GM23338 (cell line): ENCODE measurements at regions not wholly inside any gene's neighbourhood (a gene's known extent, or its start where the extent isn't known, plus 50 kb on each side); places are given as distances from the start of the nearest gene placed in this dataset.

ENCODE experiments used
- ATAC-seq: fragments of 200-7000 bp; cut with Tn5 transposase; 3 replicates; pipeline ENCODE4 v1.9.1; 2020
- DNase-seq: peaks from one replicate; pipeline ENCODE4 v3.0.0-alpha.2; 2015; ENCODE audit warnings: low spot score
- H2AFZ ChIP-seq: fragments of 200-600 bp; sonication (generic); 2 replicates; pipeline ENCODE4 v1.8.0; 2016; ENCODE audit warnings: antibody characterized with exemption, mild to moderate bottlenecking, moderate library complexity
- H3F3A ChIP-seq: fragments of 200-600 bp; sonication (generic); replicated peaks from 2 replicates; pipeline ENCODE4 v1.8.0; 2017; ENCODE audit warnings: antibody characterized with exemption, mixed run types, low read depth
- H3K27ac ChIP-seq: fragments of 200-600 bp; sonication (generic); 2 replicates; pipeline ENCODE4 v1.6.1; 2016; ENCODE audit warnings: low read depth
- H3K27me3 ChIP-seq: fragments of 200-600 bp; sonication (generic); 2 replicates; pipeline ENCODE4 v1.8.0; 2016; ENCODE audit warnings: mild to moderate bottlenecking, mixed run types, moderate library complexity; ENCODE audit not compliant: insufficient read depth
- H3K36me3 ChIP-seq: fragments of 200-600 bp; sonication (generic); 2 replicates; pipeline ENCODE4 v1.8.0; 2016; ENCODE audit warnings: mild to moderate bottlenecking; ENCODE audit not compliant: insufficient read depth
- H3K4me1 ChIP-seq: fragments of 200-600 bp; sonication (generic); 2 replicates; pipeline ENCODE4 v1.8.0; 2016; ENCODE audit warnings: mild to moderate bottlenecking, moderate library complexity; ENCODE audit not compliant: insufficient read depth
- H3K4me2 ChIP-seq: fragments of 200-600 bp; sonication (generic); 2 replicates; pipeline ENCODE4 v1.7.1; 2017; ENCODE audit warnings: mixed run types
- H3K4me3 ChIP-seq: fragments of 200-600 bp; sonication (generic); 2 replicates; pipeline ENCODE4 v1.6.1; 2016; ENCODE audit warnings: mixed run types
- H3K79me2 ChIP-seq: fragments of 200-600 bp; sonication (generic); replicated peaks from 2 replicates; pipeline ENCODE4 v1.8.0; 2017; ENCODE audit warnings: mild to moderate bottlenecking; ENCODE audit not compliant: insufficient read depth
- H3K9me2 ChIP-seq: fragments of 200-600 bp; sonication (generic); 2 replicates; pipeline ENCODE4 v1.8.0; 2017; ENCODE audit not compliant: insufficient read depth
- H4K20me1 ChIP-seq: fragments of 200-600 bp; sonication (generic); replicated peaks from 2 replicates; pipeline ENCODE4 v1.8.0; 2017; ENCODE audit warnings: mild to moderate bottlenecking; ENCODE audit not compliant: insufficient read depth
- H3K27ac Mint-ChIP-seq: 2 replicates; pipeline ENCODE4 v1.8.0; 2020; ENCODE audit warnings: inconsistent platforms, mild to moderate bottlenecking, moderate library complexity, mixed read lengths
- H3K27me3 Mint-ChIP-seq: 3 replicates; pipeline ENCODE4 v1.8.0; 2022; ENCODE audit warnings: low read depth, mild to moderate bottlenecking, moderate library complexity, mixed read lengths, inconsistent platforms; ENCODE audit not compliant: insufficient read depth, poor library complexity
- H3K36me3 Mint-ChIP-seq: 3 replicates; pipeline ENCODE4 v1.8.0; 2021; ENCODE audit warnings: low read depth, mild to moderate bottlenecking, inconsistent platforms, moderate library complexity, mixed read lengths
- H3K4me1 Mint-ChIP-seq: 3 replicates; pipeline ENCODE4 v1.8.0; 2020; ENCODE audit warnings: mild to moderate bottlenecking, inconsistent platforms, mixed read lengths
- H3K4me3 Mint-ChIP-seq: 3 replicates; pipeline ENCODE4 v1.8.0; 2021; ENCODE audit warnings: moderate library complexity, mild to moderate bottlenecking, inconsistent platforms, mixed read lengths
- H3K9me3 Mint-ChIP-seq: 3 replicates; pipeline ENCODE4 v1.8.0; 2020; ENCODE audit warnings: moderate library complexity, mild to moderate bottlenecking, inconsistent platforms, mixed read lengths
- CREB1 ChIP-seq: fragments of 250-450 bp; sonication (Bioruptor Pico); IDR thresholded peaks from 2 replicates; pipeline ENCODE4 v1.5.0; 2020; ENCODE audit warnings: low read depth, mild to moderate bottlenecking, moderate library complexity
- EZH2 ChIP-seq: fragments of 200-600 bp; sonication (generic); IDR thresholded peaks from one replicate; pipeline ENCODE4 v1.8.0; 2017; ENCODE audit warnings: antibody characterized with exemption, mild to moderate bottlenecking, low read depth; ENCODE audit not compliant: unreplicated experiment
- JUNB ChIP-seq: IDR thresholded peaks from one replicate; pipeline ENCODE4 v1.6.1; 2016; ENCODE audit warnings: antibody characterized with exemption; ENCODE audit not compliant: unreplicated experiment
- NANOG ChIP-seq: IDR thresholded peaks from 2 replicates; pipeline ENCODE4 v1.6.1; 2016; ENCODE audit warnings: antibody characterized with exemption, borderline replicate concordance
- POLR2AphosphoS5 ChIP-seq: IDR thresholded peaks from 2 replicates; pipeline ENCODE4 v1.6.1; 2016; ENCODE audit warnings: antibody characterized with exemption, low read depth
- REST ChIP-seq: IDR thresholded peaks from one replicate; pipeline ENCODE4 v1.6.1; 2018; ENCODE audit warnings: antibody characterized with exemption; ENCODE audit not compliant: unreplicated experiment
- ZNF331 ChIP-seq: fragments of 250-450 bp; sonication (Bioruptor Pico); IDR thresholded peaks from 2 replicates; pipeline ENCODE4 v1.5.0; 2020; ENCODE audit warnings: low read depth, mild to moderate bottlenecking, moderate library complexity

- TF ChIP-seq REST (no peak), JUNB (no peak), CREB1 (CRISPR knock-in tag) (no peak), POLR2AphosphoS5 (no peak)
These were observed 311.6 kb downstream of the BMP7 start (continued) for GRCh38 chr20:56954797-56955196.

DNA sequence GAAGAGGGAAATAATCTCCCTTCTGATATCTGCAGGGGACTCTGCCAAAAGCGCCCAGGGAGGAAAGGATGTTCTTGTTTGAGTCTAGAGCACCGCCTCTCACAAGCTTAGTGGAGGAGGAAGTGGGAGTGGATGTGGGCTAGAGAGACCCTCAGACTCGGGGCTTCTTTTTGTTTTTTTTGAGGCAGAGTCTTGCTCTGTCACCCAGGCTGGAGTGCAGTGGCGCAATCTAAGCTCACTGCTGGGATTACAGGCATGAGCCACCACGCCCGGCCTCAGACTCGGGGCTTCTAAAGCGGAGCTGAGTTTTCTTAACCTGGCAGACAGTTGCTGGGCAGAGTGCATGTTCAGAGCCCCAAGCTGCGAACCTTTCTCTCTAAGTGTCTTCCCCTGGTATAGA lies 310.8 kb downstream of the BMP7 start:
- peaks cover 39% of the 10 kb centered on the region for H3K4me1 ChIP-seq
- 0 out of 2 replicates have a peak overlapping the region, but pooled peaks have one; percentile 19 for H3K4me2 ChIP-seq
- Mint-ChIP-seq H3K27ac (no peak overlapping the region; the same call in 1 of the 2 replicates), H3K27me3 (peaks cover 14% of the 10 kb centered on the region), H3K4me3 (no peak overlapping the region), H3K36me3 (no peaks in the 10 kb centered on the region), H3K9me3 (no peaks in the 10 kb centered on the region), H3K4me1 (peaks cover 44% of the 10 kb centered on the region)
- H3K36me3 ChIP-seq, result no peaks in the 10 kb centered on the region
- TF ChIP-seq NANOG, result no peak
- no peak for TF ChIP-seq REST
- H4K20me1 ChIP-seq, result no peaks in the 10 kb centered on the region
- no peaks in the 10 kb centered on the region for H3F3A ChIP-seq
- no peaks in the 10 kb centered on the region for H3K9me2 ChIP-seq
- no peaks in the 10 kb centered on the region for H3K27me3 ChIP-seq
- peak overlapping the region; percentile 66 for H2AFZ ChIP-seq
- no peak for DNase-seq
- ATAC-seq, result peak; percentile 20; the same call in 2 of the 3 replicates
- H3K79me2 ChIP-seq, result no peaks in the 10 kb centered on the region
- H3K27ac ChIP-seq, result no peak overlapping the region
- H3K4me3 ChIP-seq, result no peak overlapping the region

- peaks cover 11% of the 10 kb centered on the region for H3K27me3 Mint-ChIP-seq
These were observed 309.9 kb downstream of the BMP7 start for GRCh38 chr20:56956534-56956933.

More at GRCh38 chr20:56956534-56956933, 309.9 kb downstream of the BMP7 start:
- Mint-ChIP-seq H3K4me3 (no peak overlapping the region), H3K4me1 (peaks cover 39% of the 10 kb centered on the region), H3K9me3 (no peaks in the 10 kb centered on the region), H3K27ac (no peak overlapping the region), H3K36me3 (no peaks in the 10 kb centered on the region)
- no peak for TF ChIP-seq REST
- no peak for TF ChIP-seq EZH2
- no peak for TF ChIP-seq POLR2AphosphoS5
- TF ChIP-seq ZNF331 (CRISPR knock-in tag), result no peak
- Histone ChIP-seq H3K79me2 (no peaks in the 10 kb centered on the region), H3F3A (no peaks in the 10 kb centered on the region), H3K27me3 (no peaks in the 10 kb centered on the region), H3K4me2 (0 out of 2 replicates have a peak overlapping the region, but pooled peaks have one; percentile 19), H4K20me1 (no peaks in the 10 kb centered on the region), H3K4me1 (peaks cover 35% of the 10 kb centered on the region), H3K4me3 (no peak overlapping the region), H3K9me2 (no peaks in the 10 kb centered on the region), H3K27ac (no peak overlapping the region), H2AFZ (no peak overlapping the region), H3K36me3 (no peaks in the 10 kb centered on the region)
- ATAC-seq (no peak), DNase-seq (peak; percentile 57)
